Parathyroid adenoma (tissue), 2 donors: ENCODE measurements at regions not wholly inside any gene's neighbourhood (a gene's known extent, or its start where the extent isn't known, plus 50 kb on each side); places are given as distances from the start of the nearest gene placed in this dataset.

Experiments used
- H2AFZ ChIP-seq: fragments of 300-600 bp; sonication (generic); one replicate; pipeline ENCODE4 v1.7.0; 2017; ENCODE audit warnings: antibody characterized with exemption, mild to moderate bottlenecking
- H3K27ac ChIP-seq: fragments of 300-600 bp; sonication (generic); one replicate; pipeline ENCODE4 v1.7.0; 2017
- H3K27me3 ChIP-seq: fragments of 300-600 bp; sonication (generic); one replicate; pipeline ENCODE4 v1.7.0; 2017; ENCODE audit warnings: low read length; ENCODE audit not compliant: control insufficient read depth, insufficient read depth
- H3K36me3 ChIP-seq: fragments of 300-600 bp; sonication (generic); one replicate; pipeline ENCODE4 v1.7.0; 2017; ENCODE audit warnings: low read length; ENCODE audit not compliant: control insufficient read depth, insufficient read depth
- H3K4me1 ChIP-seq: fragments of 300-600 bp; sonication (generic); one replicate; pipeline ENCODE4 v1.7.0; 2017; ENCODE audit warnings: control low read depth
- H3K4me2 ChIP-seq: fragments of 300-600 bp; sonication (generic); one replicate; pipeline ENCODE4 v1.7.0; 2017; ENCODE audit warnings: low read length
- H3K4me3 ChIP-seq: fragments of 300-600 bp; sonication (generic); one replicate; pipeline ENCODE4 v1.7.0; 2017; ENCODE audit warnings: low read depth, low read length
- H3K79me2 ChIP-seq: fragments of 300-600 bp; sonication (generic); one replicate; pipeline ENCODE4 v1.7.0; 2017; ENCODE audit warnings: control low read depth
- H3K9ac ChIP-seq: fragments of 300-600 bp; sonication (generic); one replicate; pipeline ENCODE4 v1.7.0; 2017; ENCODE audit warnings: mild to moderate bottlenecking
- H3K9me3 ChIP-seq: fragments of 300-600 bp; sonication (generic); one replicate; pipeline ENCODE4 v1.7.0; 2017; ENCODE audit warnings: low read length; ENCODE audit not compliant: control insufficient read depth
- CTCF ChIP-seq: fragments of 300-600 bp; sonication (generic); IDR thresholded peaks from one replicate; pipeline ENCODE4 v1.7.0; 2017; ENCODE audit warnings: antibody characterized with exemption, mild to moderate bottlenecking
- donor health status: primary hyperparathyroidism.

GRCh38 chr15:25936004-25936403, 72.9 kb upstream of the ATP10A start:
- Histone ChIP-seq H2AFZ (no peak overlapping the region), H3K27me3 (no peaks in the 10 kb centered on the region), H3K9ac (no peak overlapping the region), H3K4me3 (no peak overlapping the region), H3K27ac (no peak overlapping the region), H3K79me2 (no peaks in the 10 kb centered on the region), H3K36me3 (no peaks in the 10 kb centered on the region), H3K4me2 (no peak overlapping the region), H3K4me1 (peaks cover 15% of the 10 kb centered on the region), H3K9me3 (no peaks in the 10 kb centered on the region)
- TF ChIP-seq CTCF = no peak

GRCh38 chr15:25933456-25934158, 70.5 kb upstream of the ATP10A start:
- no peaks in the 10 kb centered on the region for H3K9me3 ChIP-seq
- H3K4me2 ChIP-seq = peak overlapping the region; percentile 70
- H3K27me3 ChIP-seq = no peaks in the 10 kb centered on the region
- peak overlapping the region; percentile 89 for H3K27ac ChIP-seq
- H2AFZ ChIP-seq = peak overlapping the region; percentile 77
- H3K4me3 ChIP-seq = peak overlapping the region; percentile 12
- peak; percentile 69 for TF ChIP-seq CTCF
- no peaks in the 10 kb centered on the region for H3K79me2 ChIP-seq
- no peak overlapping the region for H3K9ac ChIP-seq
- no peaks in the 10 kb centered on the region for H3K36me3 ChIP-seq
- peaks cover 15% of the 10 kb centered on the region for H3K4me1 ChIP-seq

GRCh38 chr15:25932696-25933095, 69.6 kb upstream of the ATP10A start:
- TF ChIP-seq CTCF = no peak
- Histone ChIP-seq H3K4me2 (no peak overlapping the region), H3K79me2 (no peaks in the 10 kb centered on the region), H3K4me1 (peaks cover 15% of the 10 kb centered on the region), H3K27ac (peak overlapping the region; percentile 89), H3K36me3 (no peaks in the 10 kb centered on the region), H2AFZ (peak overlapping the region; percentile 77), H3K27me3 (no peaks in the 10 kb centered on the region), H3K4me3 (no peak overlapping the region), H3K9ac (no peak overlapping the region), H3K9me3 (no peaks in the 10 kb centered on the region)

GRCh38 chr15:25931851-25932250, 68.7 kb upstream of the ATP10A start:
- H3K27me3 ChIP-seq = no peaks in the 10 kb centered on the region

More at GRCh38 chr15:25931851-25932250, 68.7 kb upstream of the ATP10A start:
- Histone ChIP-seq H3K9me3 (no peaks in the 10 kb centered on the region), H3K4me2 (no peak overlapping the region), H3K4me1 (peaks cover 15% of the 10 kb centered on the region), H3K36me3 (no peaks in the 10 kb centered on the region), H2AFZ (no peak overlapping the region), H3K79me2 (no peaks in the 10 kb centered on the region), H3K4me3 (no peak overlapping the region), H3K27ac (no peak overlapping the region), H3K9ac (no peak overlapping the region)
- TF ChIP-seq CTCF = no peak
